ENCODE measurements at regions not wholly inside any gene's neighbourhood (a gene's known extent, or its start where the extent isn't known, plus 50 kb on each side); places are given as distances from the start of the nearest gene placed in this dataset.
A peak's percentile ranks its signal among the peaks of the same experiment; 100 is the strongest.

GRCh38 chr5:5042806-5043205 is 97.3 kb upstream of the ADAMTS16 start:
- DNase-seq = no peak

DNA sequence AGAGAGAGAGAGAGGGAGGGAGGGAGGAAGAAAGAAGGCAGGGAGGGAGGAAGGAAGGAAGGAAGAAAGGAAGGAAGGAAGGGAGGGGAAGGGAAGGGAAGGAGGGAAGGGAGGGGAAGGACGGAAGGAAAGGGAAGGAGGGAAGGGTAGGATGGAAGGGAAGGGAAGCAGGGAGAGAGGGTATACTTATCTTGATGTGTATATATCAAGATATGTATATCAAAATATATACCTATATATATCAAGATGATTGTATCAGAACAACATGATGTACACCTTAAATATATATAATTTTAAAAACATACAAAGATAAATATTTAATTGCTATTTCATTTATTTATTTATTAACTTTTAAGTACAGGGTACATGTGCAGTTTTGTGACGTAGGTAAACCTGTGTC is 96.8 kb upstream of the ADAMTS16 start:
- no peak for DNase-seq

- DNase-seq = no peak
Measured at GRCh38 chr5:5044247-5044840, 95.8 kb upstream of the ADAMTS16 start.

GRCh38 chr5:5046680-5047502 is 93.2 kb upstream of the ADAMTS16 start:
- no peak for DNase-seq

DNA sequence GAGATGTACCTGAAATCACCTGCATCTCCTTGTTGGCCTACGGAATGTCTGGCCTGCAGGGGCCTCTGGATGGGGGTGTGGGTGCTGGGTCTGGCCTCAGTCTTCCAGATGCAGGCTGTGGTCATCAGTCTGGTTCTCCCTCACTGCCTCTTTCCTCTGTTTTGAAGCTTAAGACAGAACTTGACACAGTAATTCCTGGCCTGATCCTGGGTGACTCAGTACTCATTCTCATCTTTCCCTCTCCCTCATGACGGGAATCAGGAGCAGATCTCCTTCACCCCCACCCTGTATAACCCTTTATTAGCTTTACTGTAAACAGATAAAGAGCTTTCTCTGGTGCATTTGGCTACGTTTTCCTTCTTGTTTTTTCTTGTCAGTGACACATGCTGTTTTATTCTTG is 89.3 kb upstream of the ADAMTS16 start:
- DNase-seq = peak; percentile 33

GRCh38 chr5:5055712-5056111 is 84.4 kb upstream of the ADAMTS16 start:
- DNase-seq = no peak

GRCh38 chr5:5061836-5062235 is 78.3 kb upstream of the ADAMTS16 start:
- DNase-seq = no peak

- peak; percentile 54 for DNase-seq
Measured at GRCh38 chr5:5062525-5063302, 77.4 kb upstream of the ADAMTS16 start.

DNA sequence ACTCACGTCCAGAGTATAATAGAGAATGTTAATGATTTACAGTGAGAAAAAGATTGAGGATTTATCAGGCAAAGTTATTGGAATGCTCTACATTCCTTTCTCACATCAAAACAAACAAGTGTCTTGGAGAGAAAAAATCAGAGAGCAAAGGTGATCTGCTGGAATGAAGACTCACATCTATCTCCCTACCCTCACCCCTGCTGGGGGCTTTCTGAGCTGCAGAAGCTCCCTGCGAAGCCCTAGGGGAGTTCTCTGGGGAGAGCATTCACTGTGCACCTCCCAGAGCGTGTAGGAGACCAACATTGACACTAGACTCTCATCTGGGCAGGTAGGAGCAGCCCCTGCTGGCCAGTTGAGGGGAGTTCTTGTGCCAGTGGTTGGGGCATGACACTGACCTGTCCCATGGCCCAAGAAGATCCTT is 76.6 kb upstream of the ADAMTS16 start:
- DNase-seq = peak; percentile 94

DNA sequence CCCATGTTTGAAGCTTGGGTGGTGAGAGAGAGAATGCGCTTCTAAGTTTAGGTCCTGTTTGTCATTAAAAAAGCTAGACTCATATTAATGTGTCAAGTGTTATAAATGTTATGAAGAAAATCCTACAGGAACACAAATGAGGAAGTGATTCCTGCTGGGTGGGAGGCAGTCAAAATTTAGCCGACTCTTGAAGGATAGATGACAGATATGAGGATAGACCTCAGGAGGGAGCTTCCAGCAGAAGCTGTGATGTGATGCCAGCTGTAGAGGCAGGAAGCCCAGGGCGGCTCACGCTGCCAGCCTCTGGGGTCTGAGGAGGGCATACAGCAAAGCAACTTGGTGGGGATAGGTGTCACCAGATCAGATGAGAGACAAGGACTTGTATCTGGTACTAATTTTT is 74.7 kb upstream of the ADAMTS16 start:
- DNase-seq = no peak

- DNase-seq = peak; percentile 83
Measured at GRCh38 chr5:5066276-5067186, 73.6 kb upstream of the ADAMTS16 start.

DNA sequence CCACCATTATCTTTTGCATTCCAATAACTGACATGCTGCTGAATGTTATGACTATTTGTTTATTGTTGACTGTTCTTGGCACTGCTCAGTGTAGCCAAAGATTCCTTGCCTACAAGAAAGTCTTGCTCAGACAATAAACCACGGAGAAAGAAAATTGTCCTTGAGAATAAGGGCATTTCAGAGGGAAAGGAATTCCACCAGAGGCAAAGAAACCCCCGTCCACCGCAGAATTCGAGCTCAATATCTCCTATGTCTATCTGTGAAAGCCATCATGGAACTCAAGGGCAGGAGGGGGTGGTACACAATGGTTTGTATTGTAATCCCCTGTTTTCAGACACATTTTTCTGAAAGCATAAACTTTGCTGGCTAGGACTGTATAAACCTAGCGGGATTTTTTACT is 70.3 kb upstream of the ADAMTS16 start:
- no peak for DNase-seq

- no peak for DNase-seq
Measured at GRCh38 chr5:5071554-5071953, 68.6 kb upstream of the ADAMTS16 start.

- DNase-seq = no peak
Measured at GRCh38 chr5:5077236-5077635, 62.9 kb upstream of the ADAMTS16 start.

DNA sequence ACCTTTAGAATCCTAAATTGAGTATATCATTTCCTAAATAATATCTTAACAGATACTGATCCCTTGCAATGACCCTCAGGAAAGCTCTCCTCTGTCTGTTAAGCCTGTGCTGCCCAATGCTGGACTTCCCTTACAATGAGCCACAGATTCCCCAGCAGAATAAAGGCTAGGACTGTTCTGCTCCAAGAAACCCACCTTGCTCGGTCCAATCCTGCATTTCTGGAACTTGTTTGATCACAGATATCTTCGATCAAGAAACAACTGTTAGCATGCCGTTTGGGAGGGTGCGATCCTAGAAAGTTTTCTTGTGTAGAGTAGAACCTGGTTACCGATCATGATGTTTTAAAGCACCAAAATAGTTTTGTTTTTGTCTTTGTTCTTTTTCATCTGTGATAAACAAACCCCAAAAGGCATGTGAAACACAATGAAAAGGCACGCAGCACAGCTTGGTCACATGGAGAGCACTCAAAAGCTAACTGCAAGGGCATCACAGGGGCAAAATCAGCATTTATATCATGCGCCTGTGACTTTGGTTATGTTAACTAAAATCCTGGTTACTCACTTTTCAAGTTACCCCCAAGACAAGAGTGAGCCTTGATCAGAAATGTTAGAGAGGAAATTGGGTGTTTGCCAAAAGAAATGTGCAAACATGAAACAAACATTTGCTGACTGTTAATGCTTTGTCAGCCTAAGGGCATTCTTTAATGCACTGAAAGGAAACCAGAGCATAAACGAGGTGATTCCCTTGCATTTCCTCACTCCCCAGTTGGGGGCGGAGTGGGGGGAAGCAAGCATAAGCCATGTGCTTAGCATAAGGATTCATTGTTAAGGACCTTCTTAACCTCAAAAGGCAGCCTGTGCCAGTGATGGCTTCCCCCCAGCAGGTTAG is 61.9 kb upstream of the ADAMTS16 start:
- DNase-seq = no peak

- no peak for DNase-seq
Measured at GRCh38 chr5:5079876-5080275, 60.3 kb upstream of the ADAMTS16 start.

DNA sequence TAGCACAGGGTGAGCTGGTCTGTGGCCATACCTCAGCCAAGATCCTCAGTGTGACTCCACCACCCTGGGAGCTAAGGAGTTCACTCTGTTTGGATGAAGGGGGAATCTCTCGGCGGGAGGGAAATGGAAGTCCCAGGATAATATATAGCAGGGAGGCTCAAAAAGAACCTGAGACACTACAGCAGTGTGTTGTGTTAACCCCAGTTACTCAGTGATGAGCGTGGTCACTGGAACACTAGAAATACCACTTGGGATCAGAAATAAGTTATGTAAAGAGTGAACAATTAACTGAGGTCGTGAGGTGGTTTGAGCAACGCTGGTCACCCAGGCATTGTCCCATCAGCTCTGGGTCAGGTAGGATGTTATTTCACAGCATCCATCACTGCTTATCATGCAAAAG is 59.3 kb upstream of the ADAMTS16 start:
- DNase-seq = no peak

DNA sequence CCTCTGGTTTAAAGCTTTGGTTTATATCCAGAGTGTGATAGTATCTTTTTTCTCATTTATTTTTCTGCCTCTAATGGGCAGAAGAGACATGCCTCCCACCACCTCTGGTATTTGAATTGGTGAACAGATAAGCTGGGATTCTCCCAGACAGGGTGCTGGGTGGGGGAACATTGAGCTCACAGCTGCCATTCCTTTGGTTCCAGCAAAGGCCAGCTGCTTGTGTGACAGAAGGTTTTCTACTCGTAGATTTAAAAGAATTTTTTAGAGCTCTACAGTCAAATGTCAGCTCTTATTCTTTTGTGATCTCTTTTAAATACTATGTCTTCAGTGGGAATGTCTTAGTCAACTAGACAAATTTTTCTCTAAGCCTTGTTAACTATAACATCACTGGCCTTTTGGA is 54.7 kb upstream of the ADAMTS16 start:
- no peak for DNase-seq

- no peak for DNase-seq
Measured at GRCh38 chr5:5089895-5090649, 50.1 kb upstream of the ADAMTS16 start.
